NCI-H146 treated with DMSO at 0.1 percent for 48 hours (cell line): ENCODE measurements at regions not wholly inside any gene's neighbourhood (a gene's known extent, or its start where the extent isn't known, plus 50 kb on each side); places are given as distances from the start of the nearest gene placed in this dataset.

Source experiments
- DNase-seq: peaks from one replicate; lab custom pipeline; 2025; ENCODE audit not compliant: unreplicated experiment; lab: John Stamatoyannopoulos, UW

DNA sequence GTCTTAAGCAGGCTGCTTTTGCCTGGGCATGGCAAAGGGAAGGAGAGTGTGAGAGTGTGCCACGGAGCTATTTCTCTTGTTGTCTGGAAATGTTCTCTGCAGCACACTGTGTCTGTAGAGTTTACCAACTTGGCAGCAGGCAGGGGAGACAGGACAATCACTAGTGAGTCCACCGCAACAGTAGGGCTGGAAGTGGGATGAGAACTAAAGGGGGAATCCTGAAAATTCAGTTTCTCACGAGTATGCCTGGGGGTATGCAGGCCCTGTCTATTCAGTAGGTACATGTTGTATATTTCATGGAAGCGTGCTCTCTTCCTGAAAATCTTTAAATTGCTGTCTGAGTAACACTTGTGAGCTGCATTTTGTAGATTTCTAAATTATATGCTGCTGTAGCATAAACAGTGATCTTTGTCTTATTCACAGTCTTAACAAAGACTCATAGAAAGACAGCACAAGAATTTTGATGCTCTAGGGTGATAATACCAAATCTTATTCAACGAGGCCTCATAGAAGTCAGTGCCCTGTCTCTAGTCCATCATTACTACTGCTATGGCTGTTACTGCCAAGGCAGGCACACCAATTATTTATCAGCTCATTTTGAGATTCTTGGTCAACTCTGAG, 200.4 kb upstream of the LEF1 start:
- DNase-seq: no peak

DNA sequence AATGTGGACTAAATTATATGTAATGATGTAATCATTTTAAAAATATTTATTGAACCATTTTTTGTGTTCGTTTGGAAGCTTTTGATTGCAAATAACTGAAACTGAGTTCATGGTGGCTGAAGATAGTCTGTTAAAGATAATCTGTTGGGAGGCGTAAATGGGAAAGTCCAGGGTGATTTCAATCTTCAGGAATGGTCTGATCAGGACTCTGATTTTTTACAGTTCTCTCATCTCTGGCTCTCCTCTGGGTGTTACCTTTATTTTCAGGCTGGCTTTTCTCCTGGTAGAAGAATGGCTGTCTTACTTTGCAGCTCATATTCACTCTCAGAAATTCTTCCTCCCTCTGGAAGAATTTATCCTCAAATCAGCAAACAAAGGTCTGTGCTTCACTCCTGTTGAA, 199.0 kb upstream of the LEF1 start:
- DNase-seq: no peak

DNA sequence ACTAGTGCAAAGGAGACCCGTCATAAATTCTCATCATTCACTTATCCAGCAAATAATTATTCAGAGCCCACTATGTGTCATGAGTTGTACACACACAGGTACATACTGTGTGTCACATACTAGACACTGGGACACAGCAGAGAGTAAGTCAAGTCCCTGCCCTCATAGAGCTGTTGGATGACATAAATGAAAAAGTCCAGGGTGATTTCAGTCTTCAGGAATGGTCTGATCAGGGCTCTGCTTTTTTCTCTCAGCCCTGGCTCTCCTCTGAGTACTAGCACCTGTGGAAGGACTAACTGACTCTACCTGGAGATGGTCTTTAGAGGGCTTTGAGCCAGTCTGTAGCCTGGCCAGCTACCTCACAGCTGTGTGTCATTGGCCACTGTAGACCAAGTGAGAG, 198.0 kb upstream of the LEF1 start:
- DNase-seq: no peak

DNA sequence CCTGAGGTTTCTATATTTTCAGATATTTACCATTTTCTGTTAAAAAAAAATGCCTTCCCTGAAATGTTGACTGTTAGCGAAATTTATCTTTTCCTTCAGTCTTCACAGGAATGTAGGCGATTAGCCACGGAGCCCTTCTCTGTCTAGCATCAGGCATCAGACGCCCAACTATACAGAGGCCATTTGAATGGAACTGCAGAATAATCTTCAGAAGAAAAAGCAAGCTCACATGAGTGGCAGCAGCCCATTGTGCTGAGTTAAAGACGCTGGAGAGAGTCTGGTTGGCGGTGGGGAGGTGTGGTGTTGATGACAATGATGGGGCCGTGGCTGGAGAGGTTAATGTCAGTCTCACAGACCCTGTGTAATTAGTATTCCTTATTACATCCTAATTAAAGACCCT, 196.8 kb upstream of the LEF1 start:
- DNase-seq: no peak

DNA sequence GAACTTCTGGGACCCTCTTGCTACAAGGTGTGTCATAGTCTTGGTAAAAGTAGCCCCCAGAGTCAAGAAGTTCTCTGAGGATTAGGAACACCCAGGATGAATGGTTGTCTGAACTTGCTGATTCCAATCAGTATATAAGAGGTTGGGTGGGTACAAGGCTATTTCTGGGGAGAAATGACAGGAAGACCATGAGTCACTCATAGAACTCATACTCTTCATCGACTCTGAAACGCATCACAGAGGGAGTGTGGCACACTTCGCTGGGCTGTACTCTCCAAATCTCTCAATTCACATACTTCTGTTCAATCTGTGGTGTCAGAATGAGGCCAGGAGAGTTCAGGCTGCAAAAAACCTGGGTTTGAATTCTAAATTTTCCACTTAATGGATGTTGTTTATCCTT, 193.2 kb upstream of the LEF1 start:
- DNase-seq: no peak

DNA sequence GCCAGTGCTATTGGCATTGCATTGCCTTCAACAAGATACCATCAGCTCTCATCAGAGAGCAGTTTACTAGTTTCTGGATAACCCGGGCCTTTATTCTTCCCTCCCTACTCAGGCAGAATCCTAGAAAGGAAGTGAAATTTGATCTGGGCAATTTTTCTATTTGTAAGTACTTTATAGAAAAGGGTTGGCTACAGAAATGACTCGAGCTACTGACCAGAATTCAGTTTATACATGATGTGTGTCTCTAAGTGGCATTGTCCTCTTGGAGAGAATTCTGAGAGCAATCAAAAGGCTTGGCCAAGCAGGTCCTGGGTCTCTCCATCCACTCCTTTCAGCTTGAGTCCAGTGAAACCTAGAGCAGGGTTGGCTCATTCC, 192.7 kb upstream of the LEF1 start:
- DNase-seq: no peak

DNA sequence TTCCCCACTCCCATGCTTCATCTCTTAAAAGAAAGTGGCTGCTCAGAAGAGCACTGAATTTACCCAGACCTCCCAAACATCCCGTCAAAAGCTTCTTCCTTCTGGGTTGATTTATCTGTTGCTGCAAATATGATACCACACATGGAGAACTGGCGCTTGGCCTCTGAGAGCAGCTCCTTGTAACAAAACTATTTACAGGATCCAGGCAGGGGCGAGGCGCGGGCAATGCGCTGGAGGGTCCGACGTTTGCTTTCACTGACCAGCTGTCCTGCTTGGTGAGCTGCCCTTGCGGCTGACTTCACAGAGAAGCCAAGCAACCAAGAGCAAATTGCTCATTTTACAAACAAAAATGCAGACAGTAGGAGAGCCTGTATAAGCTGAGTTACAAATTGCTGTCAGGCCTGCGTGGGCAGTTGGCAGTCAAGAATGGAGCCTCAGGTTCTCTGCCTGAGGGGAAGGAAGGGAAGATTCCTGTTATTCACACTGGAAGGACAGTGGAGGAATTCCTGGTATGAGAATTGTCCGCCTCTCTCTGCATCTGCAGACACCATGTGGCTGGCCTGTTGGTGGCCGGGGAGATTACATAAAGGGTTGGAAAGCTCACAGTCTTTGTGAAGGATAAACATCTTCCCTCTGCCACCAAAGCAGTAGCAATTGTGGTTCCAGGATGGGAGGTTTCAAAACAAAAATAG, 192.2 kb upstream of the LEF1 start:
- DNase-seq: no peak

DNA sequence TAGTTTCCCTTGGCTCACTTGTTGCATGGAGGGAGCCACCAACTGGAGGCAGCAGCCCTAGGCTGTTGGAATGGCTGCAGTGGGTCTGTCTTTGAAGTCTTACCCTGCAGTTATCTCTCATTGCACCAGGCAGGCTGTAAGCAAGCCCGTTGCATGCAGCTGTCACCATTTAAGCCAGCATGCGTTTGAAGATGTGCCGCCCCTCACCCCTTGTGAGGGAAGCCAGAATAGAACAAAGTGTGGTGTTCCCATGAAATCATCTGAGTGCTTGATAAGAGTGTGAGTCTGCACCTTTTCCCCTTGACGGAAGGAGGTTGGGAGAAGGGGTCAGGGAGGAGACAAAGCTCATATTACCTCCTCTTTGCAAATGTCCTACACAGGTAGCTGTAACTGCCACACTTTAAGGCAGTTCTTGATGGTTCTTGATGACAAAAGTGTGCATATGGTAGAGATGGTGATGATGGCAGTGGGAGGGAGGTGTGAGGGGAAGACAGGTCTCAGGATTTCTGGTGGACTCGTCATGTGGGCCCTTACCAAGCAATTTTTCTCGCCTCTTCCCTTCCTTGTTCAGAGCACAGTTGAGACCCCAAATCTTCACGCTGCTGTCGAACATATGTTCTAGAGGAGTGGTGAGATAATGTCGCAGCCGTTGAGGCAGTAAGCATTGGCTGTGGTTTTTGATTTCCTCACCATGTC, 191.4 kb upstream of the LEF1 start:
- no peak for DNase-seq

DNA sequence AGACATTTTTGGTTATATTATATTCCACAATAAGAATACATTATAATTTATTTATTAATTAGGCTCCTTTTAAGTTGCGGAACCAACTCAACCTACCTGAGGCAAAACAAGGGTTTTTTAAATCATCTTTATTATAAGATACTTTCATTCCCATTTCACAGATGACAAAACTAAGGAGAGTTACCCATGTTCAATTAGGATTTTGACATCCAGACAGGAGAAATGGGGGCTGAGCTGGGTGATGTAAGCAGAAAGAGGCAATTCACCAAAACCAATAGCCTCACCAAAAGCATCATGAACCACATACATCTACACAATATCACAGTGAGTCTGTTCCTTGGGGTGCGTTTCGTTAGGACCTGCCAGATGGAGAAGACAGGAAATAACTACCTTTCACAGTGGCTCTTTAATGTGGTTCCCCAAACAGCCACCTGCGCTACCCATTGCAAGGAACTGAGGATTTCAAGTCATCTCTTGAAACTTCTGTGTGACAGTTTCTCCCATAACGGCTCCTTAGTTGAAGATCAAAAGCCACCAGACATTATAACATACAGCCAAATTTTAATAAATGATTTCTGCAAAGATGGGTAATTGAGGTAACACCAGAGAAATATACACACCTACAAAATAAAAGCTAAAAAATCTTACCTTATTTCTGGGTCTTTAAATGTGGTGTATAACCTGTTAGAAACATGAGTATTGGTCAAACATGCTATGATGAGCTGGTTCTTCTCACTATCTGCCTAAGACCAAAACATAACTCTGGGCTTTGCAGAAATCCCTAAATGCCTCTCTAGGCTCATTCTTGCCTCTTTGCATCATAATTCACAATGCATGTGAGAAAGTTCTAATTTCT, 190.6 kb upstream of the LEF1 start:
- no peak for DNase-seq

DNA sequence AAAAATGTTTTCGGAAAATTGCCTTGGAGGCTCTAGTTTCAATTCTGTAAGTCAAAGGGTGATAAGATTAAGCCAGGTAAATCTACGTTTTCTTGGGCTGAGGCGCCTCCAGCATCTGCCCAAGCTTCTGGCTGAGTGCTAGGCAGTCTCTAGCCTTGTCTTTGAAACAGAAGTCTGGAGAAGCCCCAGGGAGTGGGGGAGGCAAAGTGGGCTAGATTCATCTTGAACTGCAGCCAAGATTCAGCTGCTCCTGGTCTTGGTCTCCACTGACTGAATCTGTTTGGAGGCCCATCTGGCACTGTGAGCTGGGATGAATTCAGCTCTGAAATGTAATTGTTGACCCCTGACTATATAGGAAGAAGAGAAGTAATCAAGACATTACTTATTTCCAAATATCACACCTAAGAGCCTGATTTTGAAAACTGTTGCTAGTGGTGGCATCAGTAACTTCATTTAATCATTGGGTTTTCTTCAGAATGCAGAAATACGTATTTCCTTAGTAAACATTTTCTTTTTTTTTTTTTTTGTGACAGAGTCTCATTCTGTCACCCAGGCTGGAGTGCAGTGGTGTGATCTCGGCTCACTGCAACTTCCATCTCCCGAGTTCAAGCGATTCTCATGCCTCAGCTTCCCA, 187.3 kb upstream of the LEF1 start:
- DNase-seq: no peak

DNA sequence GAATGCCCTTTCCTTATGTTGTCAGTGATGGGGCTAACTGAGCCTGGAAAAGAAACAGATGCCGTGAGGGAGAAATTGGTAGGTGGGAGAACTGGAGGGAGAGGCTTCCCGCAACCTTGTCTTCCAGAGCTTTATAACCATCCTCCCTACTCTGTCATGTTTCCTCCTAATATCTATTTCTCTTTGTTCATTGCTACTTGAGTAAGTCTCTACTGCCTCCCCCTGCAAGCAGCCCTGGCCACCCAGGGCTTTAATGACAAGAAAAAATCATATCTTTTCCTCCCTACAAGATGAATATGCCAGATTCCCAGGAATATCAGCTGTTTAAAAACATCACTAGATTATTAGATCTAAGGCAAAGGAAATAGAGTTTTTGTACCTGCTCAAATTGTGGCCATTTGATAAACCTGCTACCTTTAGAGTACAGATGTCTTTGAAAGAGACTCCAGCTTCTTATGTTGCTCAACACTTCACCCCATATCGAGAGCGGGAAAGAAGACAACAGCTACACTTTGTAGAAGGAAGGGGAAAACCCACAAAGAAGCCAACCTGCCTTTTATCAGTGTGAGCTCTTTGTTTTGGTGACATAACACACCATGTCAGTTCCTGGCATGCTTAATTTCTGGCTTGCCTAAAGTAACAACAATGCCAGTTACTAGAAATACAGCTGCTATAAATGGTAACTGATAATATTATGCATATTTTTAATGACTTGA, 186.6 kb upstream of the LEF1 start:
- DNase-seq: no peak

DNA sequence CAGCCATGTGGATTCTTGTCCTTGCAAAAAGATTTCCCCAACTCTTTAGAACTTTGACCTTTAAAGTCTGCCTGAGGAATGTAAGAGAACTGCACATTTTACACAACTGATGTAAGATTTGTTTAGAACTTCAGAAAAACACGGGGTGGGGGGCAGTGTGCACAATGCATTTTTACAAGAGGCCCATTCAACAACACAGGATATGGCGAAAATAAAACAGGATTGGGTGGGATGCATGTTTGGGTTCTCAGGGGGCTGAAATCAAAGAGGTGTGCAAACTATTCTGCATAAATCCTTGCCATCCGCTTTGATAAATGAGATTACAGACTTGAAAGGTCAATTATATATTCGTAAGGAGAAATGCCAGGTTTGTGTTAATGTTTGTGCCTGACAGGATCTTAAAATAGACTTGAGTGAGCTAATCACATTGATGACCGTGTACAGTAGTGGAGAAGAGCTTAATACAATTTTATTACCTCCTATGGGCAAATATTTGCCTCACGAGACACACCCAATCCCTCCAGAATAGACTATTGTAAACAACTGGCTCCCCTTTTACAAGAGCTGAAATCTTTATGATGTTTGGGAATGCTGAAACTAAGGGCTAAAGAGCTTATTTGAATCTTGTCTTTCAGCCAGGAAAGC, 184.1 kb upstream of the LEF1 start:
- no peak for DNase-seq

DNA sequence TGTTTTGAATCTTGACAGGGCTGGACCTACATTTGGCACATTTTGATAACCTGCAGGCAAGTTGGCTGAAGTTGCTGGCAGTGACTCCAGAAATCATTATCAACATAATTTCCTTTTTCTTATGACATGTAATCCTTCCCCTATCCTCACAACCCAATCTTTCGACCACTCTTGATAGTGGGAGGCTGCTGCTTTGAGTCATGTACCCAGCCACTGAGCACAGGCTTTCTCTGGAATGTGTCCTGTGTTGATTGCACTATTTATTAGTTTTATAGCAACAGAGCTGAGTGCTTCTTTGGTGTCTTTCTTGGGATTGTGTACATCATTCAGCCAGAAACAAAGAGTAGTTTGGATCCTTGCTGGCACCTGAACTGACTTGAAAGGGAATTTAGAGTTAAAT, 183.1 kb upstream of the LEF1 start:
- DNase-seq: no peak

DNA sequence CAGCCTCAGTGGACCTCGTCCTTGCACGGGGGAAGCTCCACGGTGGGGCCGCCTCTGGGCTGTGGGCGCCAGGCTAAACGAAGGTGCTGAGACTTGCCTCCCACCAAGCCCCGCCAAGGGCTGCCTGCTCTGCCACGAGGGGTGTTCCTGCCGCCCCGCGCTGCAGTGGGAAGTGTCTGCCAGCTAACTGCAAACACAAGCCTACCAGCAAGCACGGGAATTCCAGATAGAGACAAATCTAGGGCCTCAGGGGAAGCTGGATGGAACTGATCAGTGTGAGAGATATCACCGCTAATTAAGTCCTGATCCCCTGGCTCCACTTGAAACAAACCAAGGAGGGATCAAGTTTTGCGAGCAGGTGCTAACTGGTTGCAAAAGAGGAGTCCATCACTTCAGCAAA, 181.6 kb upstream of the LEF1 start:
- no peak for DNase-seq

DNA sequence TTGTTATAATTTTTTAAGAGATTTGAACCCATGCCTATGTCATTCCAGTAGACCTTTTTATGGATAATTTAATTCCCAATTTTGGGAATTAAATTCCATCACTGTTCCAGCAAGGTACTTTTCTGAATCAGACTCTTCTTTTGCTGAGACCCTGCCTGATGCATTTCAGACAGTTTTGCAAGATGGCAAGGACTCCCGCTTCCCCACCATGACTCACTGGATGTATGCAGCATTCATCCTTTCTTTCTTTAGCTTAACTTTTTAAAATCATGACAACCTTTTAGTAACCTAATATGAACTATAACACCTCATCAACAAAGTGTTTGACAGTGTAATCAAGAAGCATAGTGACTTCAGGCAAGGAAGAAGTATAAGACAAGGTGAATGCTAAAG, 178.1 kb upstream of the LEF1 start:
- no peak for DNase-seq

DNA sequence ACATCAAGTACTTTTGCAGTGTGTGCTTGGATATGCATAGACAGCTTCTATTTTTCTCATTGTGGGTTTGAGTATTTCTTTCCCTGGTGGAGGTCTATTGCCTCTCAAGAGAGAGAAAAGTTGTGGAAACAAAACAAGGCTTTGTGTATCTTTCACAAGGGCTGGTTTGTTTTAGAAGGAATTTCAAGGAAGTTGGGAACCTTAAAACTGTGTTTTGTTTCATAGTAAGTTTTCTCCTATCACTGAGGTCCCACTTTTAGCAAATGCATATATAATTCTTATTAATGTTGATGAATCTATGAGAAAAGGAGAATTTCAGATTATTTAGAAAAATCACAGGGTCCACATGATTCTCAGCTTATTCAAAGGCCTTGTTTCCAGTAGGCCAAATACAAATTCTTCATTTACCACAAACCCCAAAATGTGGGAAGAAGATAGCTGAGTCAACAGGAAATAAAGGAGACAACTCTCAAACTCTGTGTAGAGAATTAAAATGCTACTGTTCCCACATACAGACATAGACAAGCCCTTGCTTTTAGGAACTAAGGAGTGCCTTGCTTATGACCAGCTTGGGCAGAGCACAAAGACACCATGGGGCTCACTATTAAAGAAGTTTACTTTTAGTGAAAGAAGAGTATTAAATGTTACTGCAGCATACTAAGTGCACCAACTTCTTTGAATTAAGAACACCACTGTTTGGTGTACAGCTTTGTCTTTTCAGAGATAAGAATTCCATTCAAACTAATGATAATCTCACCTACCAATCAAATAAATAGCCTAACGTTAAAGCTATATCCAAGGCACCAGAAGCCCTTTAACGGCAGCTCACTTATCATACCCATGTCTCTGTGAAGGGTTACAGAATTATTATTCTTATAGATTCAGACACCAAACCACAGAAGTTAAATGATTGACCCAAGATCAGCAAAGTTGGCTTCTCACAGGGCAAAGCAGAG, 177.4 kb upstream of the LEF1 start:
- DNase-seq: no peak

DNA sequence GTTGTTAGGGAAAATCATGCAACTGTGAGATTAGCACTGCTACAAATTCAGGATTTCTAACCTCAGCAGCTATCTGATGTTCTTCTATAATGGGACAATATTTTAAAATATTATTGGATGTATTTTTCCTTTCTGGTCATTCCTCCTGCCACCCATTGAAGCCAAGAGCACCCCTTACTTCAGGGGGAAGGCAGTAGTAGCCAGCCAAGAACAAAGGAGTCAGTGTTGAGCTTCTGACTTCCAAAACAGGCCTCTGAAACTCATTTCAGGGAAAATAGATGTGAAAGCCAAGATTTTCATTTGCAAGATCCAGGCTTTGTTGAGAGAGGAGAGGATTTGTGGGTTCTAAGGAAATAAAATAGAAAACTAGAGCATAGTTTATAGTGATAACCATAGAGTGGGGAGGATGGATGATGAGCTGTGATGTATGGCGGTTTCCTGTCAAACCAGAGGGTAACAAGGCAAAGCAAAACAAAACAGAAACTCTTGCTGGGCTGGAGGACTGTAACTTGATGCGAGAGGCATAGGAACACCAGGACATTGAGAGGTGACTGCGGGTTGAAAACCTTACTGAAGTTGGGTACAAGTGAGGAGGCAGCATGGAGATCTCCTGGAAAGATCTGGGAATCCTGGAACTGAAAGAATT, 173.7 kb upstream of the LEF1 start:
- DNase-seq: no peak

DNA sequence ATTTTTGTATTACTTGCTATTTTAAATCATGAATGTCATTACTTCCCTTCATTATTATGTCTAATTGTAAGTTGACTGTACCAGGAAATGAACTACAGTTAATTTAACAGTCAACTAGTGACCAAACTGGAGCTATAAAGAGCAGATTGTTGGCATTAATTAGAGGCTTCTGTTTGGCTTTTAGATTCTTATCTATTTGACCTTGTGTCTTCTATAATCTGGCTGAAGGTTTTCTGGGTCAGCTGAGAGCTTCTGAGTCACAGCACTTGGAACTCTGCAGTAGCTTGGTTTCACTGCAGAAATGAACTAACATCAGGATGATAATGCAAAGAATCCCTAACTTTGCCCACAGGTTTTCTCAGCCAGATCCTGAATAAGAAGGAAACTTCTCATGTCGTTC, 169.2 kb upstream of the LEF1 start:
- no peak for DNase-seq

DNA sequence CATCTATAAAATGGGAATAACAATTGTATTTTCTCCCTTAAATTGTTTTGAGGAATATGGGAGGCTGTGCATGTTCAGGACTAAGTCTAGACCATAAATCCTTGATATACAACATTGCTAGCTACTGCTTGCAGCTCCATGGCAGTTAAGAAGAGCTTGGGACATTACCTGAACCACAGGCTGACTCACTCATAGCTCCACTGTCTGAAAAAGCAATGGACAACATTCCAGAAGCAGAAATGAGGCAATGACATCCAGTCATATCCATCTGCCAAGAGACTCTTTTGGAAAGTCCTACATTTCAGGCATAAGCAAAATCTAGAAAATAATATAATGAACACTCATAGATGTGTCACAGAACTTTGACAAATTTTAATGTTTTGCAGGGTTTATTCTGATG, 167.3 kb upstream of the LEF1 start:
- DNase-seq: no peak
